ENCODE measurements at regions not wholly inside any gene's neighbourhood (a gene's known extent, or its start where the extent isn't known, plus 50 kb on each side); places are given as distances from the start of the nearest gene placed in this dataset.
"Not testable (repeated sequence)": the region's sequence is repeated elsewhere in the genome, so short reads cannot be mapped to it uniquely, and the experiment has no call there.

GRCh38 chr14:105632010-105632409 lies 105.6 kb downstream of the TMEM121 start:
- Mint-ChIP-seq H3K9me3 (peaks cover 0 to 4% of the 10 kb centered on the region in 2 donors), H3K4me3 (no peak overlapping the region), H3K36me3 (peaks cover 7% of the 10 kb centered on the region), H3K4me1 (no peaks in the 10 kb centered on the region), H3K27me3 (ENCODE audit: low read depth in 2 of 2) (peaks cover 0 to 6% of the 10 kb centered on the region in 2 donors), H3K27ac (no peak overlapping the region)
- WGBS (ENCODE audit: insufficient coverage): 78% methylated on average over 3 of the region's 3 CpGs
- Histone ChIP-seq H3K4me3 (ENCODE audit: low read length) (no peak overlapping the region), H3K36me3 (ENCODE audit: control insufficient read depth, insufficient read depth, low read length) (no peaks in the 10 kb centered on the region), H3K4me1 (ENCODE audit: control insufficient read depth, insufficient read depth, low read length) (peaks cover 8% of the 10 kb centered on the region), H3K27me3 (ENCODE audit: control insufficient read depth, insufficient read depth, low read length) (no peaks in the 10 kb centered on the region), H3K27ac (ENCODE audit: low read length) (no peak overlapping the region), H3K9me3 (ENCODE audit: control insufficient read depth, insufficient read depth, low read length) (peaks cover 10% of the 10 kb centered on the region)
- no peak for ATAC-seq
- TF ChIP-seq CTCF (IDR thresholded peaks at IDR 0.05): no peak
- intact Hi-C loops (cut with micrococcal nuclease): no loop called here
- no peak for DNase-seq

GRCh38 chr14:105633596-105633995 lies 107.2 kb downstream of the TMEM121 start:
- H3K36me3 ChIP-seq (ENCODE audit: control insufficient read depth, insufficient read depth, low read length); H3K4me3 Mint-ChIP-seq; H3K27me3 Mint-ChIP-seq (ENCODE audit: low read depth in 2 of 2); DNase-seq; H3K4me1 ChIP-seq (ENCODE audit: control insufficient read depth, insufficient read depth, low read length); H3K27ac Mint-ChIP-seq; H3K27ac ChIP-seq (ENCODE audit: low read length); intact Hi-C loops (cut with micrococcal nuclease); H3K4me3 ChIP-seq (ENCODE audit: low read length); H3K27me3 ChIP-seq (ENCODE audit: control insufficient read depth, insufficient read depth, low read length); H3K9me3 ChIP-seq (ENCODE audit: control insufficient read depth, insufficient read depth, low read length); ATAC-seq; H3K36me3 Mint-ChIP-seq; H3K4me1 Mint-ChIP-seq; H3K9me3 Mint-ChIP-seq: not testable (repeated sequence)
- WGBS (ENCODE audit: insufficient coverage): 74% methylated on average over 7 of the region's 7 CpGs

DNA sequence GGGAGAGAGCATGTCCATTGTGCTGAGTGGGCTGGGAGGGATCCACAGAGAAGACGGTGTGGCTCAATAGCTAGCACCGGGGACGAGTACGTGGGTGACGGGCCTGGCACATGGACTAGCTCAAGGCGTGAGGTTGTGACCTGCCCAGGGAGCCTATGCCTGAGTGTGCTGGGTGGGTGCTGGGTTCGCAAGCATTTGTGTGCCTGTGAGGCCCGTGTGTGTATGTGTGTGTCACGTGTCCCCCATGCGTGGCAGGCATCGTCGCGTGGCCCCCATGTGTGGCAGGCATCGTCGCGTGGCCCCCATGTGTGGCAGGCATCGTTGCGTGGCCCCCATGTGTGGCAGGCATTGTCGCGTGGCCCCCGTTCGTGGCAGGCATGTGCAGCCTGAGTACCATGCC lies 109.2 kb downstream of the TMEM121 start:
- Mint-ChIP-seq H3K27ac (no peak overlapping the region), H3K36me3 (peaks cover 7% of the 10 kb centered on the region), H3K4me3 (no peak overlapping the region), H3K9me3 (peaks cover 0 to 4% of the 10 kb centered on the region in 2 donors), H3K27me3 (ENCODE audit: low read depth in 2 of 2) (peaks cover 0 to 6% of the 10 kb centered on the region in 2 donors), H3K4me1 (no peaks in the 10 kb centered on the region)
- ATAC-seq (peak in 1 of 3 donors; percentile 38), DNase-seq (no peak)
- Histone ChIP-seq H3K27ac (ENCODE audit: low read length) (no peak overlapping the region), H3K36me3 (ENCODE audit: control insufficient read depth, insufficient read depth, low read length) (no peaks in the 10 kb centered on the region), H3K4me1 (ENCODE audit: control insufficient read depth, insufficient read depth, low read length) (no peaks in the 10 kb centered on the region), H3K9me3 (ENCODE audit: control insufficient read depth, insufficient read depth, low read length) (peaks cover 10% of the 10 kb centered on the region), H3K27me3 (ENCODE audit: control insufficient read depth, insufficient read depth, low read length) (no peaks in the 10 kb centered on the region), H3K4me3 (ENCODE audit: low read length) (no peak overlapping the region)
- WGBS (ENCODE audit: insufficient coverage): 93% methylated on average over 22 of the region's 22 CpGs
- intact Hi-C loops (cut with micrococcal nuclease): loop anchor here (5.0 kb wide), 1 partner anchor 97 kb away; no protein-coding TSS in a partner anchor
- TF ChIP-seq CTCF (IDR thresholded peaks at IDR 0.05): no peak

DNA sequence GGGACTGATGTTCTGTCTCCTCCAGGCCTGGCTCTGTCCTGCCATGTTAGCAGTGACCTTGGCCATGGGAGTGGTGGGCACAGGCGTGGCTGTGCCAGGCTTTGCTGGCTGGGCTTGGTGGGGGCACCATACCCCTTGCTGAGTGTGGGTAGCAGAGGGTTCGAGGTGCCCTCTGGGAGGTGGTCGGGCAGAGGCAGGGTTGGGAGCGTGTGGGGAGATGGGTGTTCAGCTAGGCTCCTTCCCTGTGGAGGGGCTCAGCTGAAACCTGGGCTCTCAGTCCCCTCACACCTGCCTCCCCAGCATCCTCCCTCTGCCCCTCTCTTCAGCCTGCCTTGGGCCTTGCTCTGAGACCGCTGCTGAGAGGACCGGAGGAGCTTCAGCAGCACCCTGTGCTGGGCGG lies 109.6 kb downstream of the TMEM121 start:
- not testable (repeated sequence) for H3K27ac ChIP-seq (ENCODE audit: low read length); H3K4me1 Mint-ChIP-seq; DNase-seq; H3K4me3 ChIP-seq (ENCODE audit: low read length); H3K27ac Mint-ChIP-seq; H3K9me3 Mint-ChIP-seq; H3K36me3 Mint-ChIP-seq; H3K4me1 ChIP-seq (ENCODE audit: control insufficient read depth, insufficient read depth, low read length); H3K27me3 Mint-ChIP-seq (ENCODE audit: low read depth in 2 of 2); H3K9me3 ChIP-seq (ENCODE audit: control insufficient read depth, insufficient read depth, low read length); H3K27me3 ChIP-seq (ENCODE audit: control insufficient read depth, insufficient read depth, low read length); H3K36me3 ChIP-seq (ENCODE audit: control insufficient read depth, insufficient read depth, low read length); H3K4me3 Mint-ChIP-seq
- intact Hi-C loops (cut with micrococcal nuclease): loop anchor here (5.0 kb wide), 1 partner anchor 96 kb away; no protein-coding TSS in a partner anchor
- 93% methylated on average over 4 of the region's 7 CpGs for WGBS (ENCODE audit: insufficient coverage)
- peak in 1 of 3 donors; percentile 18 for ATAC-seq

Measured in natural killer cell (primary cell).